CD4-positive, CD25-positive, alpha-beta regulatory T cell (primary cell): ENCODE measurements at regions not wholly inside any gene's neighbourhood (a gene's known extent, or its start where the extent isn't known, plus 50 kb on each side); places are given as distances from the start of the nearest gene placed in this dataset.

Experiments
- ATAC-seq, 2 donors: fragments of 150-1000 bp; cut with Tn5 transposase; one replicate each; pipeline ENCODE4 v1.10.0; 2021; ENCODE audit warnings: low read depth in 2 of 2, moderate number of reproducible peaks in 2 of 2, moderate library complexity in 1 of 2
- DNase-seq, 3 donors: peaks; one replicate each; pipeline versions ENCODE4 v3.0.0 to v3.0.0-alpha.2; 2012 to 2022; ENCODE audit warnings: mixed read lengths in 1 of 3
- H3K27ac ChIP-seq: one replicate; pipeline ENCODE4 v1.7.0; 2013; ENCODE audit warnings: mild to moderate bottlenecking, low read length; ENCODE audit not compliant: insufficient read depth, poor library complexity, severe bottlenecking
- H3K27me3 ChIP-seq: one replicate; pipeline ENCODE4 v1.7.0; 2013; ENCODE audit warnings: low read length; ENCODE audit not compliant: control insufficient read depth, insufficient read depth
- H3K36me3 ChIP-seq: one replicate; pipeline ENCODE4 v1.7.0; 2013; ENCODE audit warnings: mild to moderate bottlenecking, low read length, moderate library complexity; ENCODE audit not compliant: control insufficient read depth, insufficient read depth
- H3K4me1 ChIP-seq: 2 replicates; pipeline ENCODE4 v1.7.0; 2013; ENCODE audit warnings: mild to moderate bottlenecking, low read length; ENCODE audit not compliant: insufficient read depth, control insufficient read depth, poor library complexity, severe bottlenecking
- H3K4me3 ChIP-seq: one replicate; pipeline ENCODE4 v1.7.0; 2013; ENCODE audit warnings: low read depth, mild to moderate bottlenecking, low read length, moderate library complexity
- H3K9me3 ChIP-seq, 2 experiments: 1 replicate in 1 of 2; 2 replicates in 1 of 2; pipeline ENCODE4 v1.7.0; 2013; ENCODE audit warnings: low read length in 2 of 2, mild to moderate bottlenecking in 1 of 2, moderate library complexity in 1 of 2; ENCODE audit not compliant: control insufficient read depth in 2 of 2
- H3K27ac Mint-ChIP-seq, 3 donors: one replicate each; pipeline ENCODE4 v1.8.0; 2020 to 2022; ENCODE audit warnings: mild to moderate bottlenecking in 3 of 3, mixed read lengths in 3 of 3, moderate library complexity in 2 of 3
- H3K27me3 Mint-ChIP-seq: one replicate; pipeline ENCODE4 v1.8.0; 2022; ENCODE audit warnings: mild to moderate bottlenecking, mixed read lengths
- H3K36me3 Mint-ChIP-seq: one replicate; pipeline ENCODE4 v1.8.0; 2020; ENCODE audit warnings: mixed read lengths
- H3K4me1 Mint-ChIP-seq, 4 donors: one replicate each; pipeline ENCODE4 v1.8.0; 2020 to 2022; ENCODE audit warnings: mixed read lengths in 4 of 4, mild to moderate bottlenecking in 1 of 4
- H3K4me3 Mint-ChIP-seq, 4 donors: one replicate each; pipeline ENCODE4 v1.8.0; 2020 to 2022; ENCODE audit warnings: mild to moderate bottlenecking in 4 of 4, mixed read lengths in 4 of 4, moderate library complexity in 3 of 4
- H3K9me3 Mint-ChIP-seq, 7 donors: one replicate each; pipeline ENCODE4 v1.8.0; 2020 to 2022; ENCODE audit warnings: mixed read lengths in 7 of 7, mild to moderate bottlenecking in 3 of 7, moderate library complexity in 2 of 7

DNA sequence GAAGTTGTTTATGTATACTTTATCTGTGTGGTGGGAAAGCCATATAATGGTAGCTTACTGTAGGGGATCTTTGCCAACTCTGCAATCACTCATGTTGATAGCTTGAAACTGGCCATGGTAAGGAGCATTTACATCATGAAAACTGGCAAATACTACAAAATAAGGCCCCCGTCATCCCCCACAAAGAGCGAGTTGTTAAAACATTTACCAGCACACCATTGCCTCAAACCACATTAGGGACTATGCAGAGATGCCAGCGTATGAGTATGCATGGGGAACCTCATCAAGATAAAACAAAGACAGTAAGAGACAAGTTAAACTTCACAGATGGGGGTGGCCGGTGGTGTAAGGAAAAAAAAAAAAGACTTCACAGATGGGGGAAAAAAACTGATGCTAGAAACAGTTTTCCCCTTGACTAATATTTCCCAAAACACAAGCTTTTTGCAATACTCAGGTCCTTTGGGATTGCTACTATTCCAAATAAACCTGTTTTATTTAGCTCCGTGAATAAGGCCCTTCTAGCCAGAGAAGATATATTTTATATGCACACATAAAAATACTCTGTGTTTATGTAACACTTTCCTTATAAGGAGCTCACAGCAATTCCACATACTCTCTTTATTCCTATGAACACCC lies 70.6 kb upstream of the SERP2 start:
- H3K4me1 ChIP-seq, result no peaks in the 10 kb centered on the region
- ATAC-seq (no peak), DNase-seq (no peak)
- Mint-ChIP-seq H3K4me1 (peaks cover 0 to 16% (median 11%) of the 10 kb centered on the region in 4 donors), H3K27ac (no peak overlapping the region), H3K27me3 (peaks cover 18% of the 10 kb centered on the region), H3K36me3 (no peaks in the 10 kb centered on the region), H3K9me3 (peaks cover 0 to 2% (median 0%) of the 10 kb centered on the region in 7 donors), H3K4me3 (no peak overlapping the region)
- no peaks in the 10 kb centered on the region for H3K9me3 ChIP-seq
- no peak overlapping the region for H3K27ac ChIP-seq
- no peak overlapping the region for H3K4me3 ChIP-seq
- H3K27me3 ChIP-seq, result peaks cover 3% of the 10 kb centered on the region
- H3K36me3 ChIP-seq, result no peaks in the 10 kb centered on the region

DNA sequence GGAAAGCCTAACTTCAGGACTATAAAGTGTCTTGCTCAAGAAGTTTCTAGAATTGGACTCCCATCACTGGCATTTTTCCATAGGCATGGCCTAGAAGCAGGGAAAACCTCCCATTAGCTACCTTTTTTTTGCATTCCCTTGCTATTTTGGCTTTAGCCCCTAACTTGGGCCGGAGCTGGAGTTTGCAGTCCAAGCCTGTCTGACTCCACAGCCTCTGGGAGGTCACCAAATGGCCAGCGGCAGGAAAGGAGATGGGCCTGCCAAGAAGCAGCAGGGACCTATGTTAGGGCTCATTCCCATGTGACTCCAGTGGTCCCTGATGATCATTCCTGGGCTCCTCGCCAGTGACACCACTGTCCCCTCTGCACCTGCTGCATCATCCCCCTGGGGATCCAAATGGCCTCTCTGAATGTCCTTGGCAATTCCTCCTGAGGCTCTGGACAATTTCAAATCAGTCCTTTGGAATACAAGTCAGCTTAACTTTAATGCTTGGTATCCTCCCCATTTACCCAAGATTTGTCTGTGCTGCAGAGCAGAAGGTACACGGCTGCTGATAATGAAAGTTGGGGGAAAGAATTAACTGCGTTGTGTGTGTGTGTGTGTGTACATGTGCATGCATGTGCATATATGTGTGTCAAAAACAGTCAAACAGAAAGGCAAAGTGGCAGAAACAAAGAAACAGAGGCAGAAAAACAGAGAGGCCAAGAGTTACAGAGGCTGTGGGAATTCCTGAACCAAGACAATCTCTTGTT lies 69.8 kb upstream of the SERP2 start:
- Histone ChIP-seq H3K27me3 (peaks cover 3% of the 10 kb centered on the region), H3K9me3 (no peaks in the 10 kb centered on the region), H3K27ac (no peak overlapping the region), H3K36me3 (no peaks in the 10 kb centered on the region), H3K4me3 (no peak overlapping the region), H3K4me1 (no peaks in the 10 kb centered on the region)
- peaks cover 0 to 16% (median 11%) of the 10 kb centered on the region in 4 donors for H3K4me1 Mint-ChIP-seq
- H3K9me3 Mint-ChIP-seq, result peaks cover 0 to 2% (median 0%) of the 10 kb centered on the region in 7 donors
- no peak overlapping the region for H3K27ac Mint-ChIP-seq
- no peak overlapping the region for H3K4me3 Mint-ChIP-seq
- DNase-seq, result no peak
- peaks cover 18% of the 10 kb centered on the region for H3K27me3 Mint-ChIP-seq
- ATAC-seq, result no peak
- H3K36me3 Mint-ChIP-seq, result no peaks in the 10 kb centered on the region

DNA sequence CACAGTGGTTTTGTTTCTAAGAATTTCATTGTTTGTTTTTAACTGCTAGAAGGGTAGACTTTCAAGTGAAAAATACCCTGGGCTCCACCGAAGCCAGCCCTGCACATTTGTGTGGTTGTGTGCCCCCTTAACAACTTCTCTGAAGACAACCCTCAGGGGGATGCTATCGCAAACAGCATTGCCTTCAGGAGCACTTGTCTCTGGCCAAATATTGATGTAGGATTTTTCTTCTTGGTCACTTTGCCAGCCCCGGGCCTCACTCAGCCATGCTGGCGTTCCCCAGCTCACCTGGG lies 69.2 kb upstream of the SERP2 start:
- no peak overlapping the region for H3K4me3 ChIP-seq
- Mint-ChIP-seq H3K27me3 (peaks cover 16% of the 10 kb centered on the region), H3K36me3 (no peaks in the 10 kb centered on the region), H3K4me1 (peaks cover 0 to 16% (median 11%) of the 10 kb centered on the region in 4 donors), H3K27ac (no peak overlapping the region), H3K9me3 (peaks cover 0 to 2% (median 0%) of the 10 kb centered on the region in 7 donors), H3K4me3 (no peak overlapping the region)
- H3K9me3 ChIP-seq, result no peaks in the 10 kb centered on the region
- H3K36me3 ChIP-seq, result no peaks in the 10 kb centered on the region
- DNase-seq (no peak), ATAC-seq (no peak)
- H3K27ac ChIP-seq, result no peak overlapping the region
- peaks cover 3% of the 10 kb centered on the region for H3K27me3 ChIP-seq
- H3K4me1 ChIP-seq, result no peaks in the 10 kb centered on the region

DNA sequence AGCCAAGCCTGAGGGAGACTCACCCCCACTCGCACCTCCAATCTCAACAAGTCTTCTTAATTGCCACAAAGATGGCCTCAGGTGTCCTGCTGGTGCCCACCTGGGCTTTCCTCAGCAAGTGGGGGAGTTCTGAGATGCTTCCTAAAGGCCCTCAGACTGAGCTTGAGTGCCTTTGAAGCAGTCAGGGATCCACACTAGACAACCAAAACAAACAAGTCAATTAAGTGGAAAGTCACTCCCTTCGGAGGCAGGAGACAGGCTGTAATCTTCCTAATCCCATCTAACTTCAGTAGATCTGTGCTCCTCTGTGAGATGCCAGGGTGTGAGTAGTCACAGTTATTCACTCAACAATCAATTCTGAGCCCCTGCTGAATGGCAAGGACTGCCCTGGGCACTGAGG lies 68.3 kb upstream of the SERP2 start:
- DNase-seq (no peak), ATAC-seq (no peak)
- Mint-ChIP-seq H3K36me3 (no peaks in the 10 kb centered on the region), H3K27ac (no peak overlapping the region), H3K4me1 (peaks cover 0 to 16% (median 11%) of the 10 kb centered on the region in 4 donors), H3K9me3 (peaks cover 0 to 2% (median 0%) of the 10 kb centered on the region in 7 donors), H3K27me3 (peaks cover 13% of the 10 kb centered on the region), H3K4me3 (no peak overlapping the region)
- H3K4me1 ChIP-seq, result no peaks in the 10 kb centered on the region
- H3K4me3 ChIP-seq, result no peak overlapping the region
- no peaks in the 10 kb centered on the region for H3K9me3 ChIP-seq
- H3K27ac ChIP-seq, result no peak overlapping the region
- no peaks in the 10 kb centered on the region for H3K36me3 ChIP-seq
- peaks cover 3% of the 10 kb centered on the region for H3K27me3 ChIP-seq

DNA sequence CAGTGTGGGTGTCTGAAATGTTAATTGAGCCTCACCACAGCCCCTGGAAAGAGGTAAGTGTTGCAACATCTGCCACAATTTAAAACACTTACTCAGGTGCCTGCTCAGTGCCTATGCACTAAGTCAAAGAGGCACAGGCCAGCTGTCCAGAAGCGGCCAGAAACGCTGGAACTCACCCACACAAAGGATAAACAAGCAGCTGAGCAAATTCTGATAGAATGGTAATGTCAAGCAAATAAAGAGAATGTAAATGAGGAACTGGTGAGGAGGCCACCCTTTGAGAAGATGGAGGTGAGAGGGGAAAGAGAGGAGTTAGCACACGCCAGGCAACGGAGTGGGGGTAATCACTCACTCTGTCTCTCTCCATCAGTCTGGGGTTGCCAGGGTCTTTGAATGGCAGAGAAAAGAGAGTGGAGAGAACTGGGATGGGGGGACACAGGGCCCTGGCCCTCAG lies 67.7 kb upstream of the SERP2 start:
- ATAC-seq (no peak), DNase-seq (no peak)
- Histone ChIP-seq H3K36me3 (no peaks in the 10 kb centered on the region), H3K27me3 (peaks cover 5% of the 10 kb centered on the region), H3K4me1 (no peaks in the 10 kb centered on the region), H3K4me3 (no peak overlapping the region), H3K27ac (no peak overlapping the region), H3K9me3 (no peaks in the 10 kb centered on the region)
- Mint-ChIP-seq H3K4me1 (peaks cover 0 to 16% (median 11%) of the 10 kb centered on the region in 4 donors), H3K27ac (peak overlapping the region in 2 of 3 donors; percentile 9 to 81), H3K36me3 (no peaks in the 10 kb centered on the region), H3K27me3 (peaks cover 13% of the 10 kb centered on the region), H3K9me3 (peaks cover 0 to 2% (median 0%) of the 10 kb centered on the region in 7 donors), H3K4me3 (no peak overlapping the region)

DNA sequence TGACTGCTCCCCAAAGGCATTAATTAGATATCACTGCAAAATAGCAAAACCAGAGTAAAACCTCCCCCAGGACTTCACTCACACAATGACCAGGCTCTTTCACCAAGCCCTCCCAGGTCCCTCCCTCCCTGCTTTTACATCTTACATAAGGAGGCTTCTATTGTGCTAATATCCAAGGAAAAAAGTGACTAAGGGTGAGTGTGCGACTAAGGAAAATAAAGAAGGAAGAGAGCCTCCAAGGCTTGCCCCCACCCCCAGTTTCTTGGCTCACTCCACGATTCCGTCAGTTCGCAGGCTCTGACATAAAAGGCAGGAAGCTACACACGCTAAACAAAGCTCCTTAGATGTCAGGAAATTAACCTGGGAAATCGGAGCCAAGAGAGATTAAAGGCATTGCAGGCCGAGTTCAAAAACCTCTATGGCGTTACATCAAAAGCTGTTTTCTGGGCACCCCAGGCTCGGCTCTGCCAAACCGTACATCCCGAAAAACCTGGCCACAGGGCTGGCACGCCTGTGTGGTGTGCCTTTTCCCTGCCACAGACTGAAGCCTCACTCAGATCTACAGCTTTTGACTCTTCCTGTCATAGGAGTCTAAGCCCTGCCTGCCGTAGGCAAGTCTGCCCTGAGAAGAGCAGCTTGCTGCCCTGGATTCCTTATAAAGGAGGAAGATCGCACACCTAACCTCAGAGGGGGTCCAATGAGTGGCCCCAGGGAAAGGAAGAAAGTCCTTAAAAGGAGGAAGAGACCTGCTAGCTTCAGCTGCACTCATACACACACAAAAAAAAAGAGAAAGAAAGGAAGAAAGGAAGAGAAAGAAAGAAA lies 67.0 kb upstream of the SERP2 start:
- Mint-ChIP-seq H3K4me1 (peaks cover 0 to 11% (median 6%) of the 10 kb centered on the region in 4 donors), H3K9me3 (peaks cover 0 to 2% (median 0%) of the 10 kb centered on the region in 7 donors), H3K36me3 (no peaks in the 10 kb centered on the region), H3K27ac (peak overlapping the region; percentile 8 to 81 (median 78)), H3K27me3 (peaks cover 13% of the 10 kb centered on the region), H3K4me3 (peak overlapping the region in 1 of 4 donors; percentile 28)
- DNase-seq, result no peak
- peak in 1 of 2 donors; percentile 26 for ATAC-seq
- H3K27me3 ChIP-seq, result peaks cover 5% of the 10 kb centered on the region
- H3K36me3 ChIP-seq, result no peaks in the 10 kb centered on the region
- H3K4me3 ChIP-seq, result no peak overlapping the region
- no peak overlapping the region for H3K27ac ChIP-seq
- no peaks in the 10 kb centered on the region for H3K4me1 ChIP-seq
- no peaks in the 10 kb centered on the region for H3K9me3 ChIP-seq

DNA sequence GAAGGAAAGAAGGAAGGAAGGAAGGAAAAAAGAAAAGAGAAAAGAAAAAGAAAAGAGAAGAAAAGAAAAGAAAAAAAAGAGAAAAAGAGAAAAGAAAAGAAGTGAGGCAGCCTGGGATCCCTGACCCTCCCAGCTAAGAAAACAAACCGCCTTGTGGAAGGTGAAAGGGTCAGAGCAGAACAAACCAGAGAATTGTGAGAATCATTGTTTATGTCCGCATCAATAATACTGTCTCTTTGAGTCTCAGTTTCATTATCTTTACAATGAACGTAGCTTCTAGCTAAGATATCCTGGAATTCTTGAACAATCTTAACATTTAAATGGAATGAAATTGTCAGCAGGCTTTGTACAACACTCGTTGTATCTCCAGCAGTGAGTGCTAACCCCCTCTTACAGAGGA lies 66.4 kb upstream of the SERP2 start:
- H3K9me3 ChIP-seq, result no peaks in the 10 kb centered on the region
- Mint-ChIP-seq H3K9me3 (peaks cover 0 to 2% (median 0%) of the 10 kb centered on the region in 7 donors), H3K4me3 (no peak overlapping the region), H3K27ac (no peak overlapping the region), H3K4me1 (peaks cover 0 to 11% (median 5%) of the 10 kb centered on the region in 4 donors), H3K36me3 (no peaks in the 10 kb centered on the region), H3K27me3 (peaks cover 13% of the 10 kb centered on the region)
- no peaks in the 10 kb centered on the region for H3K36me3 ChIP-seq
- no peak for DNase-seq
- no peak overlapping the region for H3K4me3 ChIP-seq
- peaks cover 5% of the 10 kb centered on the region for H3K27me3 ChIP-seq
- H3K4me1 ChIP-seq, result no peaks in the 10 kb centered on the region
- ATAC-seq, result no peak
- no peak overlapping the region for H3K27ac ChIP-seq
